NCI-H2081 (cell line): ENCODE measurements at regions not wholly inside any gene's neighbourhood (a gene's known extent, or its start where the extent isn't known, plus 50 kb on each side); places are given as distances from the start of the nearest gene placed in this dataset.

Experiments
- DNase-seq, 2 experiments: peaks; one replicate each; lab custom pipeline; 2025; lab: John Stamatoyannopoulos, UW

- no peak for DNase-seq
Observed at GRCh38 chr2:234764372-234764771, 187.4 kb upstream of the SH3BP4 start.

- no peak for DNase-seq
Observed at GRCh38 chr2:234763002-234763873, 188.6 kb upstream of the SH3BP4 start.

- no peak for DNase-seq
Observed at GRCh38 chr2:234761910-234762309, 189.9 kb upstream of the SH3BP4 start.

GRCh38 chr2:234754126-234754525 is 197.7 kb upstream of the SH3BP4 start:
- DNase-seq, result no peak

- DNase-seq, result no peak
Observed at GRCh38 chr2:234753701-234754100, 198.1 kb upstream of the SH3BP4 start.

- DNase-seq, result no peak
Observed at GRCh38 chr2:234752966-234753365, 198.9 kb upstream of the SH3BP4 start.

GRCh38 chr2:234751275-234751973 is 200.4 kb upstream of the SH3BP4 start:
- DNase-seq, result peak in 1 of 2 experiments; percentile 15

- no peak for DNase-seq
Observed at GRCh38 chr2:234747833-234748559, 203.8 kb upstream of the SH3BP4 start.

- DNase-seq, result no peak
Observed at GRCh38 chr2:234747032-234747431, 204.8 kb upstream of the SH3BP4 start.

- DNase-seq, result no peak
Observed at GRCh38 chr2:234745347-234745746, 206.5 kb upstream of the SH3BP4 start.

GRCh38 chr2:234741976-234742375 is 209.8 kb upstream of the SH3BP4 start:
- no peak for DNase-seq

- DNase-seq, result no peak
Observed at GRCh38 chr2:234739061-234739460, 212.8 kb upstream of the SH3BP4 start.

GRCh38 chr2:234735829-234736228 is 216.0 kb upstream of the SH3BP4 start:
- DNase-seq, result no peak

GRCh38 chr2:234733795-234734600 is 217.8 kb upstream of the SH3BP4 start:
- no peak for DNase-seq

- no peak for DNase-seq
Observed at GRCh38 chr2:234733093-234733489, 218.7 kb upstream of the SH3BP4 start.

GRCh38 chr2:234732404-234733092 is 219.3 kb upstream of the SH3BP4 start:
- DNase-seq, result no peak

GRCh38 chr2:234731236-234731635 is 220.6 kb upstream of the SH3BP4 start:
- DNase-seq, result no peak

GRCh38 chr2:234730066-234730640 is 221.7 kb upstream of the SH3BP4 start:
- no peak for DNase-seq

GRCh38 chr2:234725528-234726264 is 226.1 kb upstream of the SH3BP4 start:
- no peak for DNase-seq

GRCh38 chr2:234724850-234725249 is 227.0 kb upstream of the SH3BP4 start:
- no peak for DNase-seq
